Gastroesophageal sphincter (tissue), 3 donors: ENCODE measurements at regions not wholly inside any gene's neighbourhood (a gene's known extent, or its start where the extent isn't known, plus 50 kb on each side); places are given as distances from the start of the nearest gene placed in this dataset.

Experiments used
- EP300 ChIP-seq: sonication (generic); formaldehyde crosslinking; IDR thresholded peaks from one replicate; pipeline ENCODE4 v1.6.1; 2017; ENCODE audit warnings: antibody characterized with exemption, mild to moderate bottlenecking
- POLR2A ChIP-seq, 2 donors: fragments of 450-650 bp; IDR thresholded peaks; one replicate each; pipeline ENCODE4 v1.6.1; 2017; ENCODE audit warnings: antibody characterized with exemption in 2 of 2, mild to moderate bottlenecking in 2 of 2, moderate library complexity in 1 of 2
- POLR2AphosphoS5 ChIP-seq: sonication (generic); formaldehyde crosslinking; IDR thresholded peaks from one replicate; pipeline ENCODE4 v1.6.1; 2017; ENCODE audit warnings: antibody characterized with exemption
- TF ChIP-seq, protein P1 (sequence below), 4 experiments: fragments of 200-600 bp in 2 of 4; fragments of 450-650 bp in 2 of 4; sonication (generic) in 1 of 4; IDR thresholded peaks; one replicate each; pipeline ENCODE4 v1.5.1; 2017 to 2019; ENCODE audit warnings: antibody characterized with exemption in 4 of 4, mild to moderate bottlenecking in 2 of 4, moderate library complexity in 2 of 4

GRCh38 chr14:106417224-106418049 lies 891.1 kb downstream of the TMEM121 start:
- TF ChIP-seq EP300 (no peak), POLR2AphosphoS5 (no peak), POLR2A (IDR thresholded peaks at IDR 0.05) (no peak)
- TF ChIP-seq, protein P1, sequence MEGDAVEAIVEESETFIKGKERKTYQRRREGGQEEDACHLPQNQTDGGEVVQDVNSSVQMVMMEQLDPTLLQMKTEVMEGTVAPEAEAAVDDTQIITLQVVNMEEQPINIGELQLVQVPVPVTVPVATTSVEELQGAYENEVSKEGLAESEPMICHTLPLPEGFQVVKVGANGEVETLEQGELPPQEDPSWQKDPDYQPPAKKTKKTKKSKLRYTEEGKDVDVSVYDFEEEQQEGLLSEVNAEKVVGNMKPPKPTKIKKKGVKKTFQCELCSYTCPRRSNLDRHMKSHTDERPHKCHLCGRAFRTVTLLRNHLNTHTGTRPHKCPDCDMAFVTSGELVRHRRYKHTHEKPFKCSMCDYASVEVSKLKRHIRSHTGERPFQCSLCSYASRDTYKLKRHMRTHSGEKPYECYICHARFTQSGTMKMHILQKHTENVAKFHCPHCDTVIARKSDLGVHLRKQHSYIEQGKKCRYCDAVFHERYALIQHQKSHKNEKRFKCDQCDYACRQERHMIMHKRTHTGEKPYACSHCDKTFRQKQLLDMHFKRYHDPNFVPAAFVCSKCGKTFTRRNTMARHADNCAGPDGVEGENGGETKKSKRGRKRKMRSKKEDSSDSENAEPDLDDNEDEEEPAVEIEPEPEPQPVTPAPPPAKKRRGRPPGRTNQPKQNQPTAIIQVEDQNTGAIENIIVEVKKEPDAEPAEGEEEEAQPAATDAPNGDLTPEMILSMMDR (IDR thresholded peaks at IDR 0.05), result peak in 1 of 4 experiments; percentile 41
